HG02588 (cell line): ENCODE measurements at regions not wholly inside any gene's neighbourhood (a gene's known extent, or its start where the extent isn't known, plus 50 kb on each side); places are given as distances from the start of the nearest gene placed in this dataset.
"Not testable (repeated sequence)": the region's sequence is repeated elsewhere in the genome, so short reads cannot be mapped to it uniquely, and the experiment has no call there.

Source experiments
- ATAC-seq: cut with Tn5 transposase; IDR thresholded peaks from one replicate; pipeline ENCODE4 v1.9.1; 2021; ENCODE audit warnings: mild to moderate bottlenecking, moderate library complexity; ENCODE audit not compliant: unreplicated experiment

- no peak for ATAC-seq
These were observed 1239.1 kb downstream of the CDH12 start for GRCh38 chr5:21613971-21614488.

- no peak for ATAC-seq
These were observed 1249.3 kb downstream of the CDH12 start for GRCh38 chr5:21603796-21604195.

GRCh38 chr5:21594566-21594965 is 1258.6 kb downstream of the CDH12 start:
- no peak for ATAC-seq

- ATAC-seq = no peak
These were observed 1259.9 kb downstream of the CDH12 start for GRCh38 chr5:21593261-21593660.

GRCh38 chr5:21581508-21581907 is 1271.6 kb downstream of the CDH12 start:
- ATAC-seq = no peak

GRCh38 chr5:21574961-21575360 is 1278.2 kb downstream of the CDH12 start:
- no peak for ATAC-seq

GRCh38 chr5:21574438-21574837 is 1278.7 kb downstream of the CDH12 start:
- ATAC-seq = no peak

GRCh38 chr5:21573416-21574314 is 1279.5 kb downstream of the CDH12 start:
- no peak for ATAC-seq

- ATAC-seq = not testable (repeated sequence)
These were observed 1281.9 kb downstream of the CDH12 start for GRCh38 chr5:21571196-21571595.

- not testable (repeated sequence) for ATAC-seq
These were observed 1294.0 kb downstream of the CDH12 start for GRCh38 chr5:21559109-21559508.

- not testable (repeated sequence) for ATAC-seq
These were observed 1300.9 kb downstream of the CDH12 start for GRCh38 chr5:21552263-21552662.

- ATAC-seq = not testable (repeated sequence)
These were observed 1302.2 kb downstream of the CDH12 start for GRCh38 chr5:21550916-21551315.

- ATAC-seq = not testable (repeated sequence)
These were observed 1305.5 kb downstream of the CDH12 start for GRCh38 chr5:21547656-21548055.

- ATAC-seq = not testable (repeated sequence)
These were observed 1318.0 kb downstream of the CDH12 start for GRCh38 chr5:21535114-21535513.

- not testable (repeated sequence) for ATAC-seq
These were observed 1332.0 kb downstream of the CDH12 start for GRCh38 chr5:21521157-21521556.

- ATAC-seq = not testable (repeated sequence)
These were observed 1356.2 kb downstream of the CDH12 start for GRCh38 chr5:21496926-21497325.

- not testable (repeated sequence) for ATAC-seq
These were observed 1357.1 kb downstream of the CDH12 start for GRCh38 chr5:21496056-21496455.

- ATAC-seq = not testable (repeated sequence)
These were observed 1357.9 kb downstream of the CDH12 start for GRCh38 chr5:21495235-21495634.

GRCh38 chr5:21494033-21494432 is 1359.1 kb downstream of the CDH12 start:
- ATAC-seq = not testable (repeated sequence)

- not testable (repeated sequence) for ATAC-seq
These were observed 1362.0 kb downstream of the CDH12 start for GRCh38 chr5:21491182-21491581.

GRCh38 chr5:21488828-21489227 is 1364.3 kb downstream of the CDH12 start:
- ATAC-seq = not testable (repeated sequence)

- ATAC-seq = not testable (repeated sequence)
These were observed 1367.6 kb downstream of the CDH12 start for GRCh38 chr5:21485458-21486000.
